Upper lobe of left lung (tissue), 4 donors: ENCODE measurements at regions not wholly inside any gene's neighbourhood (a gene's known extent, or its start where the extent isn't known, plus 50 kb on each side); places are given as distances from the start of the nearest gene placed in this dataset.
"Not testable (repeated sequence)": the region's sequence is repeated elsewhere in the genome, so short reads cannot be mapped to it uniquely, and the experiment has no call there.

Source experiments
- POLR2A ChIP-seq, 4 donors: fragments of 450-650 bp; IDR thresholded peaks; one replicate each; pipeline ENCODE4 v1.5.1; 2016 to 2017; ENCODE audit warnings: antibody characterized with exemption in 4 of 4, mild to moderate bottlenecking in 2 of 4
- TF ChIP-seq, protein P1 (sequence below), 6 experiments: fragments of 450-650 bp in 4 of 6; fragments of 200-600 bp in 2 of 6; sonication (generic) in 2 of 6; IDR thresholded peaks; one replicate each; pipeline ENCODE4 v1.5.1; 2016 to 2019; ENCODE audit warnings: antibody characterized with exemption in 6 of 6

DNA sequence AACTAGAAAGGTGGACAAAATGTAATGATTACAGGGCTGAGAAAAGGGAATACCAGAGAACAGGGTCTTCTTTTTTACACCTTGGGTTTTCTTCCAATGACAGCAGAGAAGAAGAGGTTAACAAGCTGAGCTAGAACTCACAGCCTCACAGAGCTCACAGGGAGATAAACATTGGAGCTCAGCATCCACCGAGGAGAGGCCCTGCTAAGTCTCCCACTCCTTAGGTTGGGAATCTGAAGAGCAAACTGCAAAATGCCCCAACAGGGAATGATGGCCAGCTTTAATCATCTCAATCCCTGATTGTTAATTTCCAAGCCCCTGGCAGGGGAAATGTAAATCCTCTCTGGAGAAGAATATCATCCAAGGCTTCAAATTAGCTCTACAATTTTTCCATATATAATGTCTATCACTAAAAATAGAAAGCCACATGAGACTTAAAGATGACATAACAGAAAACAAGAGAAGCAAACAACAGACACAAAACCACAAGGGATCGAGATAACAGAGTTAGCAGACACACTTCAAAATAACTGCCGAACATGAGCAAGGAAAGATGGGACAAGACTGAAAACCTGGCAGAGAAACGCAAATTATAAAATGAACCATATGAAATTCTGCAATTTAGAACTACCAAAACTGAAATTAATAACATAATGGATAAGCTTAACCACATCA lies 66.1 kb upstream of the ZSCAN2 start:
- TF ChIP-seq, protein P1, sequence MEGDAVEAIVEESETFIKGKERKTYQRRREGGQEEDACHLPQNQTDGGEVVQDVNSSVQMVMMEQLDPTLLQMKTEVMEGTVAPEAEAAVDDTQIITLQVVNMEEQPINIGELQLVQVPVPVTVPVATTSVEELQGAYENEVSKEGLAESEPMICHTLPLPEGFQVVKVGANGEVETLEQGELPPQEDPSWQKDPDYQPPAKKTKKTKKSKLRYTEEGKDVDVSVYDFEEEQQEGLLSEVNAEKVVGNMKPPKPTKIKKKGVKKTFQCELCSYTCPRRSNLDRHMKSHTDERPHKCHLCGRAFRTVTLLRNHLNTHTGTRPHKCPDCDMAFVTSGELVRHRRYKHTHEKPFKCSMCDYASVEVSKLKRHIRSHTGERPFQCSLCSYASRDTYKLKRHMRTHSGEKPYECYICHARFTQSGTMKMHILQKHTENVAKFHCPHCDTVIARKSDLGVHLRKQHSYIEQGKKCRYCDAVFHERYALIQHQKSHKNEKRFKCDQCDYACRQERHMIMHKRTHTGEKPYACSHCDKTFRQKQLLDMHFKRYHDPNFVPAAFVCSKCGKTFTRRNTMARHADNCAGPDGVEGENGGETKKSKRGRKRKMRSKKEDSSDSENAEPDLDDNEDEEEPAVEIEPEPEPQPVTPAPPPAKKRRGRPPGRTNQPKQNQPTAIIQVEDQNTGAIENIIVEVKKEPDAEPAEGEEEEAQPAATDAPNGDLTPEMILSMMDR (IDR thresholded peaks at IDR 0.05), result not testable (repeated sequence)
- TF ChIP-seq POLR2A (IDR thresholded peaks at IDR 0.05), result not testable (repeated sequence)
